Endothelial cell of umbilical vein (primary cell): ENCODE measurements at regions not wholly inside any gene's neighbourhood (a gene's known extent, or its start where the extent isn't known, plus 50 kb on each side); places are given as distances from the start of the nearest gene placed in this dataset.

ENCODE experiments used
- BruUV-seq: library from RNA; stranded (reverse); fragments of 400-500 nt; replicated peaks from 2 replicates; lab custom pipeline; 2021; lab: Mats Ljungman, UMichigan
- CTCF ChIA-PET: fragments of 300-600, 350-600 bp; sonication (Branson Sonifier 250); formaldehyde crosslinking; loops from one replicate; lab custom pipeline; 2021; ENCODE audit warnings: antibody characterized with exemption, inconsistent platforms; lab: Charles Lee
- POLR2A ChIA-PET: fragments of 300-600, 350-600 bp; sonication (Branson Sonifier 250); formaldehyde crosslinking; loops from one replicate; lab custom pipeline; 2021; ENCODE audit warnings: antibody characterized with exemption, inconsistent platforms; lab: Charles Lee
- DNase-seq: peaks from one replicate; pipeline ENCODE4 v3.0.0-alpha.2; 2011; ENCODE audit warnings: low read depth, low spot score
- FAIRE-seq: peaks from 2 replicates; lab custom pipeline; 2011; peaks lifted over from hg19 to GRCh38; lab: Jason Lieb, UNC
- H2AFZ ChIP-seq: 2 replicates; pipeline ENCODE4 v1.6.0; 2012; ENCODE audit warnings: low read depth, low read length, control low read depth, inconsistent platforms
- H3K27ac ChIP-seq: 2 replicates; pipeline ENCODE4 v1.5.1; 2011; ENCODE audit warnings: low read depth, mild to moderate bottlenecking, control low read depth, low read length, moderate library complexity; ENCODE audit not compliant: insufficient read depth
- H3K27me3 ChIP-seq, 2 experiments: 2 replicates each; pipeline versions ENCODE4 v1.6.0 to v1.6.1; 2011; ENCODE audit warnings: low read length in 2 of 2, mixed read lengths in 1 of 2; ENCODE audit not compliant: control insufficient read depth in 2 of 2, insufficient read depth in 2 of 2
- H3K36me3 ChIP-seq, 2 experiments: 2 replicates in 1 of 2; 3 replicates in 1 of 2; pipeline ENCODE4 v1.5.1; 2011; ENCODE audit warnings: low read length in 2 of 2, mild to moderate bottlenecking in 1 of 2, moderate library complexity in 1 of 2; ENCODE audit not compliant: control insufficient read depth in 2 of 2, insufficient read depth in 2 of 2; ENCODE audit errors: extremely low read depth in 1 of 2
- H3K4me1 ChIP-seq: 3 replicates; pipeline ENCODE4 v1.5.1; 2011; ENCODE audit warnings: mild to moderate bottlenecking, low read length; ENCODE audit not compliant: control insufficient read depth, insufficient read depth; ENCODE audit errors: extremely low read depth
- H3K4me2 ChIP-seq: 2 replicates; pipeline ENCODE4 v1.6.1; 2011; ENCODE audit warnings: low read length, control low read depth, mixed read lengths; ENCODE audit not compliant: insufficient read depth
- H3K4me3 ChIP-seq, 3 experiments: fragments of 200-600 bp in 1 of 3; sonication (generic), shearing (Covaris generic) in 1 of 3; replicated peaks in 1 of 3; 2 replicates each; pipeline ENCODE4 v1.5.1; 2011 to 2016; ENCODE audit warnings: control low read depth in 3 of 3, low read length in 3 of 3, mild to moderate bottlenecking in 2 of 3, inconsistent platforms in 1 of 3, low read depth in 1 of 3, moderate library complexity in 1 of 3; ENCODE audit not compliant: insufficient read depth in 1 of 3
- H3K79me2 ChIP-seq: 2 replicates; pipeline ENCODE4 v1.6.0; 2012; ENCODE audit warnings: low read length, inconsistent platforms; ENCODE audit not compliant: control insufficient read depth, insufficient read depth
- H3K9ac ChIP-seq: replicated peaks from 2 replicates; pipeline ENCODE3; 2011; ENCODE audit warnings: low read length, control low read depth; ENCODE audit not compliant: insufficient read depth; ENCODE audit errors: extremely low read depth
- H3K9me1 ChIP-seq: replicated peaks from 3 replicates; pipeline ENCODE4 v1.6.0; 2011; ENCODE audit warnings: mild to moderate bottlenecking, low read length; ENCODE audit not compliant: control insufficient read depth, insufficient read depth; ENCODE audit errors: extremely low read depth
- H3K9me3 ChIP-seq: replicated peaks from 2 replicates; pipeline ENCODE4 v1.5.1; 2012; ENCODE audit warnings: low read length, inconsistent platforms; ENCODE audit not compliant: control insufficient read depth, insufficient read depth
- H4K20me1 ChIP-seq: replicated peaks from 2 replicates; pipeline ENCODE3; 2011; ENCODE audit warnings: mild to moderate bottlenecking, low read length; ENCODE audit not compliant: control insufficient read depth, insufficient read depth; ENCODE audit errors: extremely low read depth
- EZH2 ChIP-seq: IDR thresholded peaks from 2 replicates; pipeline ENCODE4 v1.6.1; 2012; ENCODE audit warnings: borderline replicate concordance, low read depth, mild to moderate bottlenecking, moderate library complexity, low read length, inconsistent platforms; ENCODE audit not compliant: severe bottlenecking
- FOS ChIP-seq: IDR thresholded peaks from 2 replicates; pipeline ENCODE4 v1.6.1; 2011; ENCODE audit warnings: mild to moderate bottlenecking, low read length, moderate library complexity, borderline replicate concordance; ENCODE audit not compliant: insufficient read depth
- GATA2 ChIP-seq: IDR thresholded peaks from 2 replicates; pipeline ENCODE4 v1.7.0; 2011; ENCODE audit warnings: low read depth, mild to moderate bottlenecking, moderate library complexity, mixed read lengths, low read length; ENCODE audit not compliant: insufficient read length, insufficient read depth
- JUN ChIP-seq: IDR thresholded peaks from 2 replicates; pipeline ENCODE4 v1.6.1; 2011; ENCODE audit warnings: borderline replicate concordance, low read depth; ENCODE audit not compliant: insufficient read length, insufficient read depth
- MYC ChIP-seq: IDR thresholded peaks from one replicate; pipeline ENCODE4 v1.6.1; 2011; ENCODE audit warnings: mild to moderate bottlenecking, low read depth, low read length
- POLR2A ChIP-seq: IDR thresholded peaks from 2 replicates; pipeline ENCODE4 v1.6.1; 2012; ENCODE audit warnings: low read depth, mild to moderate bottlenecking, control low read depth, low read length
- POLR2AphosphoS5 ChIP-seq: IDR thresholded peaks from 2 replicates; pipeline ENCODE4 v1.6.1; 2012; ENCODE audit warnings: low read depth, mild to moderate bottlenecking, control low read depth, low read length, moderate library complexity; ENCODE audit not compliant: insufficient read depth
- dilution Hi-C: fragments of 300-500 bp; cut with MboI; formaldehyde crosslinking; loops from one replicate; pipeline ENCODE4 v1.15.0; 2019; ENCODE audit warnings: low sequenced_read_pairs; ENCODE audit not compliant: extremely low pct_ligation_motif_present
- intact Hi-C: fragments of 100-400 bp; cut with micrococcal nuclease; formaldehyde crosslinking; loops from one replicate; pipeline ENCODE4 v1.10.0; 2022
- TF ChIP-seq, protein P1 (sequence below), 2 donors: IDR thresholded peaks; 1 replicate in 1 of 2; 2 replicates in 1 of 2; pipeline ENCODE4 v1.5.1; 2011; ENCODE audit warnings: low read length in 2 of 2, mild to moderate bottlenecking in 2 of 2, moderate library complexity in 2 of 2, control low read depth in 1 of 2, inconsistent platforms in 1 of 2, low read depth in 1 of 2; ENCODE audit not compliant: insufficient read depth in 1 of 2; ENCODE audit errors: extremely low read depth in 1 of 2
- TF ChIP-seq, protein P2 (sequence below): IDR thresholded peaks from 2 replicates; pipeline ENCODE4 v1.6.1; 2011; ENCODE audit not compliant: insufficient read depth, insufficient read length

DNA sequence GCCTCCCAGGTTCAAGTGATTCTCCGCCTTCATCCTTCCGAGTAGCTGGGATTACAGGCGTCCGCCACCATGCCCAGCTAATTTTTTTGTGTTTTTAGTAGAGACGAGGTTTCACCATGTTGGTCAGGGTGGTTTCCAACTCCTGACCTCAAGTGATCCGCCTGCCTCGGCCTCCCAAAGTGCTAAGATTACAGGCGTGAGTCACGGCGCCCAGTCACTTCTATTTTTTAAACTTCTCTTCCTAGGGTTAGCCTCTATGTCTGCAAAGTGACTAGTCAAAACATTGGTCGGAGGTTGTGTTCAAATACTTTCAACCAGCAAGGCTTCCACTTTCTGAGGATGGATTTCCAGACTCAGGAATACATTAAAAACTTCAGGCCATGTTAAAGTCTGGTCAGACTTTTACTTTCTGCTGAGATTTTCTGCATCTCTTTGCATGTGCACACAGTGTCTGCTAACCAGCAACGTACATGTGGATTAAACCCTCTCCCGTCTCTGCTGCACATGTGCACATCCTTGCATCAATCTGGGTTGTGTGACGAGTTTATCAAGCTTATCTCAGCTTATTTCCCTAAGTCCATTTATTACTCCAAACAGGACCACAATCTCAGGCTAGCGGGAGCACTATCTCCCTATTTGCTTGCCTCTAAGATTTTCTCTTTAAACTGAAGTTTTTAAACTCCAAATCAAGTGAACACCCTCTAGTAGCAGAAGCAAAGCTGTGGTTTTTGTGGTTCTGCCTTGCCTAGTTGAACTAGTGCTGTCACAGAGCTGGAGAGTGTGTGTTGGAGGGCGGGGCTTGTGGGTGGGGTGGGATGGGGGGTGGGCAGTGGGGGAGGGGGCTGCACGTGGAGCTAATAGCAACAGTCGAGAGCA lies 525.2 kb upstream of the GOT2 start:
- intact Hi-C loops: no loop called here
- POLR2A ChIA-PET: no interaction called here
- dilution Hi-C loops: no loop called here
- Histone ChIP-seq H3K4me2 (no peak overlapping the region), H3K4me3 (no peak overlapping the region), H3K36me3 (no peaks in the 10 kb centered on the region), H3K9me3 (no peaks in the 10 kb centered on the region), H4K20me1 (no peaks in the 10 kb centered on the region), H3K79me2 (no peaks in the 10 kb centered on the region), H3K9ac (no peak overlapping the region), H3K4me1 (no peaks in the 10 kb centered on the region), H3K27ac (no peak overlapping the region), H3K27me3 (no peaks in the 10 kb centered on the region), H3K9me1 (no peaks in the 10 kb centered on the region), H2AFZ (no peak overlapping the region)
- no peak for DNase-seq
- no TSS peak for BruUV-seq
- FAIRE-seq: no peak
- CTCF ChIA-PET: no interaction called here
- TF ChIP-seq EZH2 (no peak), FOS (no peak), POLR2AphosphoS5 (no peak), JUN (no peak), POLR2A (no peak), GATA2 (no peak), MYC (no peak)
- TF ChIP-seq, protein P1, sequence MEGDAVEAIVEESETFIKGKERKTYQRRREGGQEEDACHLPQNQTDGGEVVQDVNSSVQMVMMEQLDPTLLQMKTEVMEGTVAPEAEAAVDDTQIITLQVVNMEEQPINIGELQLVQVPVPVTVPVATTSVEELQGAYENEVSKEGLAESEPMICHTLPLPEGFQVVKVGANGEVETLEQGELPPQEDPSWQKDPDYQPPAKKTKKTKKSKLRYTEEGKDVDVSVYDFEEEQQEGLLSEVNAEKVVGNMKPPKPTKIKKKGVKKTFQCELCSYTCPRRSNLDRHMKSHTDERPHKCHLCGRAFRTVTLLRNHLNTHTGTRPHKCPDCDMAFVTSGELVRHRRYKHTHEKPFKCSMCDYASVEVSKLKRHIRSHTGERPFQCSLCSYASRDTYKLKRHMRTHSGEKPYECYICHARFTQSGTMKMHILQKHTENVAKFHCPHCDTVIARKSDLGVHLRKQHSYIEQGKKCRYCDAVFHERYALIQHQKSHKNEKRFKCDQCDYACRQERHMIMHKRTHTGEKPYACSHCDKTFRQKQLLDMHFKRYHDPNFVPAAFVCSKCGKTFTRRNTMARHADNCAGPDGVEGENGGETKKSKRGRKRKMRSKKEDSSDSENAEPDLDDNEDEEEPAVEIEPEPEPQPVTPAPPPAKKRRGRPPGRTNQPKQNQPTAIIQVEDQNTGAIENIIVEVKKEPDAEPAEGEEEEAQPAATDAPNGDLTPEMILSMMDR (IDR thresholded peaks at IDR 0.05; ENCODE audit: extremely low read depth in 1 of 2, insufficient read depth in 1 of 2, low read depth in 1 of 2, low read length in 2 of 2): no peak
- TF ChIP-seq, protein P2, sequence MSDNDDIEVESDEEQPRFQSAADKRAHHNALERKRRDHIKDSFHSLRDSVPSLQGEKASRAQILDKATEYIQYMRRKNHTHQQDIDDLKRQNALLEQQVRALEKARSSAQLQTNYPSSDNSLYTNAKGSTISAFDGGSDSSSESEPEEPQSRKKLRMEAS: no peak
